ENCODE measurements at regions not wholly inside any gene's neighbourhood (a gene's known extent, or its start where the extent isn't known, plus 50 kb on each side); places are given as distances from the start of the nearest gene placed in this dataset.

DNA sequence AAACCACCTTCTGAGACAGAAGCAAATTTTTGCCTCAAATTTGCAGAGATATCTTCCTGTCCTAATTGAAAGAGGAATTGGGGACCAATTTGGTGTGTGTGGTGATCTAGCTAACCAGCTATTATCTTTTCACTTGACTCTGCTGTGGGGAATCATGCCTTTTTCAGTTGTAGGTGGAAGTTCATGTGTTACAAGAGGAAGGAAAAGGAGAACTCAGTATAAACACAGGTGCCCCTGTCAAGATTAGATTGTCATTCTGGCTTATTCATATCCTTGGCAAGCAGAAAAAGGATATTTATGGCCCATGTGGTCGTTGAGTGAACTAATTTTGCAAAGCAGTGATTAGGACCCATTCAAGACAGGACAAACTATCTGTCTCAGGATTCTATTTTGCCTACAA lies 336.8 kb upstream of the SLC30A5 start:
- DNase-seq (ENCODE audit: low read depth): no peak
- no peak for TF ChIP-seq CTCF (IDR thresholded peaks at IDR 0.05; ENCODE audit: insufficient read depth, low read depth, low read length, missing control alignments)
- no peak overlapping the region for H3K4me3 ChIP-seq (ENCODE audit: low read depth, low read length)

GRCh38 chr5:68757626-68758212 lies 336.1 kb upstream of the SLC30A5 start:
- no peak overlapping the region for H3K4me3 ChIP-seq (ENCODE audit: low read depth, low read length)
- no peak for TF ChIP-seq CTCF (IDR thresholded peaks at IDR 0.05; ENCODE audit: insufficient read depth, low read depth, low read length, missing control alignments)
- DNase-seq (ENCODE audit: low read depth): no peak

GRCh38 chr5:68759593-68759992 lies 334.2 kb upstream of the SLC30A5 start:
- H3K4me3 ChIP-seq (ENCODE audit: low read depth, low read length): no peak overlapping the region
- no peak for DNase-seq (ENCODE audit: low read depth)
- no peak for TF ChIP-seq CTCF (IDR thresholded peaks at IDR 0.05; ENCODE audit: insufficient read depth, low read depth, low read length, missing control alignments)

DNA sequence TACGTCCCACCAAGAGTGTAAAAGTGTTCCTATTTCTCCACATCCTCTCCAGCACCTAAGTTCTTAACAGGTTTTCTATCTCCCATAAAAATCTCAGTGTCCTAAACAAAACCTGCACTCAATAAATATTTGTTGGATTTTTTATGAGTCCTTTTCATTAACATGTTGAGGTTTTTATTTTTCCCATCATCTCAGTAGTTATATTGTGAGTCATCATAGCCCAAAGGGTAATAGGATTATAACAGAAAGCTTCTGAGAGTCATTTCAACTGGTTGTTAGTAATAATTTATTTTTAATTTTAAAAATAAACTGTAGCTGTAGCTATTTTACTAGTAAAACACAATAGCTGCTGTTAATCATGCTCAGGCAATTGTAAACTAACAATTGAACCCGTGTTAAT lies 331.6 kb upstream of the SLC30A5 start:
- no peak for TF ChIP-seq CTCF (IDR thresholded peaks at IDR 0.05; ENCODE audit: insufficient read depth, low read depth, low read length, missing control alignments)
- DNase-seq (ENCODE audit: low read depth): no peak
- H3K4me3 ChIP-seq (ENCODE audit: low read depth, low read length): no peak overlapping the region

GRCh38 chr5:68766952-68767464 lies 326.8 kb upstream of the SLC30A5 start:
- TF ChIP-seq CTCF (IDR thresholded peaks at IDR 0.05; ENCODE audit: insufficient read depth, low read depth, low read length, missing control alignments): no peak
- no peak for DNase-seq (ENCODE audit: low read depth)
- H3K4me3 ChIP-seq (ENCODE audit: low read depth, low read length): no peak overlapping the region

DNA sequence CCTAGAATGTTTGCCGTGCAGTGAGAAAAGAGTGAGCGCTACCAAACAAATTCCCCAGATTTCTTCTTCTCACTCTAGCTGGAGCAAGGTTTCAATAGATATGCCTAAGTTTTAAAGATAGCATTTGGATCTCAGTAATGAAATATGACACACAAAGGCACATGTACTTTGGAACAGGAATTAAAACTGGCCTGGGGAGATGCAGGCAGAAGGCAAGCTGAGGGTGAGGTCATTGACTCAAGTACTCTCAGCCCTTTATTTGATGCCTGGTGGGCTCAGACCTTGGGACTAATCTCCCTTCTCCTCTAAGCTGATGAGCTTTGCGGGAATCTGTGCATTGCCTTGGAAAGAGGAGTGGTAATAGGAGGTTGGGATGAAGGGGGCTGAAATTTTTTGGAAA lies 323.3 kb upstream of the SLC30A5 start:
- no peak for TF ChIP-seq CTCF (IDR thresholded peaks at IDR 0.05; ENCODE audit: insufficient read depth, low read depth, low read length, missing control alignments)

DNA sequence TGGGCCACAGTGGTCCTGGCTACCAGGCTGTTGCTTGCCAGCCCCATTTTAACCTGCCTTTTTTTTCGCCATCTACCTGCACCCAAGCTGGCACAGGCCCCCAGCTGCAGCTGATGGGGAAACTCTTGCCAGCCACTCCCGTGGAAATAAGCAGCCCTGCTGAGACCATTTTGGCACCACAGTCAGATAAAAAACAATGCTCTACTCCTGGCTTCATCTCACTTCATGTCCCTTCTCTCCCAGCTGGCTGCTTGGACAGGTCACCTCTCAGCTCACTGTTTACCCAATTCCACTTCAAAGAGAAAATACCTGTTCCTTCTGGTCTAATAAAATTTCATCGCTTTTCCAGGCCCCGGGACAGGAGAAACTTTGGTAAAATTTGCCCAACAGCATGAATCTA lies 322.6 kb upstream of the SLC30A5 start:
- no peak for DNase-seq (ENCODE audit: low read depth)
- TF ChIP-seq CTCF (IDR thresholded peaks at IDR 0.05; ENCODE audit: insufficient read depth, low read depth, low read length, missing control alignments): no peak
- H3K4me3 ChIP-seq (ENCODE audit: low read depth, low read length): no peak overlapping the region

More for the DNA sequence above, 323.3 kb upstream of the SLC30A5 start:
- H3K4me3 ChIP-seq (ENCODE audit: low read depth, low read length): no peak overlapping the region
- no peak for DNase-seq (ENCODE audit: low read depth)
